ENCODE measurements at regions not wholly inside any gene's neighbourhood (a gene's known extent, or its start where the extent isn't known, plus 50 kb on each side); places are given as distances from the start of the nearest gene placed in this dataset.

- no peak overlapping the region for H4K5ac ChIP-seq (ENCODE audit: low read depth, low read length)
- no peaks in the 10 kb centered on the region for H4K20me1 ChIP-seq (ENCODE audit: insufficient read depth, low read length)
- POLR2A ChIA-PET (ENCODE audit: unreplicated experiment): no interaction called here
- no peaks in the 10 kb centered on the region for H3K9me1 ChIP-seq (ENCODE audit: insufficient read depth, low read length)
- H3K4me2 ChIP-seq (ENCODE audit: low read depth, low read length): no peak overlapping the region
- no peak overlapping the region for H2BK20ac ChIP-seq (ENCODE audit: low read depth, low read length)
- no peaks in the 10 kb centered on the region for H3K36me3 ChIP-seq (ENCODE audit: control insufficient read depth, insufficient read depth, low read length)
- no peak overlapping the region for H3K56ac ChIP-seq (ENCODE audit: extremely low read depth, insufficient read depth, low read length)
- no peaks in the 10 kb centered on the region for H3K79me1 ChIP-seq (ENCODE audit: low read depth in 1 of 2, low read length in 2 of 2)
- ATAC-seq (ENCODE audit: low read depth) (no peak), DNase-seq (no peak)
- H3K23ac ChIP-seq (ENCODE audit: low read depth, low read length): no peak overlapping the region
- no peak overlapping the region for H2BK15ac ChIP-seq (ENCODE audit: low read depth, low read length)
- no peaks in the 10 kb centered on the region for H3K9me3 ChIP-seq (ENCODE audit: control insufficient read depth, insufficient read depth, low read length)
- H3K27ac ChIP-seq (ENCODE audit: insufficient read depth, low read length): no peak overlapping the region
- no peak overlapping the region for H3K14ac ChIP-seq (replicated peaks; ENCODE audit: low read depth, low read length)
- H2BK120ac ChIP-seq (ENCODE audit: low read depth, low read length): no peak overlapping the region
- TF ChIP-seq POLR2A (IDR thresholded peaks at IDR 0.05; ENCODE audit: low read depth, low read length) (no peak), RAD21 (IDR thresholded peaks at IDR 0.05; ENCODE audit: low read length) (no peak), BHLHE40 (IDR thresholded peaks at IDR 0.05; ENCODE audit: low read depth, low read length) (no peak), FOS (IDR thresholded peaks at IDR 0.05; ENCODE audit: low read depth, low read length) (no peak), RCOR1 (IDR thresholded peaks at IDR 0.05; ENCODE audit: insufficient replicate concordance, low read length) (no peak), USF2 (IDR thresholded peaks at IDR 0.05; ENCODE audit: low read depth, low read length) (no peak), MXI1 (IDR thresholded peaks at IDR 0.05; ENCODE audit: borderline replicate concordance, low read depth, low read length) (no peak), CHD1 (IDR thresholded peaks at IDR 0.05; ENCODE audit: low read depth, low read length) (no peak), ELK1 (IDR thresholded peaks at IDR 0.05; ENCODE audit: borderline replicate concordance, low read depth, low read length) (no peak), CEBPB (IDR thresholded peaks at IDR 0.05; ENCODE audit: low read depth, low read length) (no peak), SMC3 (IDR thresholded peaks at IDR 0.05; ENCODE audit: low read depth, low read length) (no peak)
- H3K27me3 ChIP-seq (ENCODE audit: control insufficient read depth, insufficient read depth, low read length): no peaks in the 10 kb centered on the region
- no peak overlapping the region for H4K8ac ChIP-seq (ENCODE audit: low read depth in 2 of 2, low read length in 2 of 2)
- no peak overlapping the region for H3K4ac ChIP-seq (ENCODE audit: low read depth, low read length)
- no peaks in the 10 kb centered on the region for H3K4me1 ChIP-seq (ENCODE audit: control insufficient read depth, insufficient read depth, low read length)
- CTCF ChIA-PET: no interaction called here
- in situ Hi-C loops (cut with MboI; ENCODE audit: low sequenced_read_pairs) (no loop called here), intact Hi-C loops (cut with micrococcal nuclease) (no loop called here), dilution Hi-C loops (cut with HindIII; ENCODE audit: low sequenced_read_pairs, unreplicated experiment) (no loop called here)
- H4K91ac ChIP-seq (ENCODE audit: insufficient read depth, low read depth, low read length): no peak overlapping the region
- no peak overlapping the region for H2AK5ac ChIP-seq (ENCODE audit: low read depth, low read length)
- no TSS peak for BruUV-seq (replicated peaks)
- H2BK5ac ChIP-seq (ENCODE audit: low read depth, low read length, poor library complexity, severe bottlenecking): no peak overlapping the region
- no peak overlapping the region for H3K9ac ChIP-seq (ENCODE audit: low read depth, low read length)
- no peak overlapping the region for H2AK9ac ChIP-seq (replicated peaks; ENCODE audit: low read depth, low read length, poor library complexity)
- H3K18ac ChIP-seq (ENCODE audit: low read depth, low read length): no peak overlapping the region
- H2AFZ ChIP-seq (replicated peaks; ENCODE audit: low read length, poor library complexity): no peak overlapping the region
- H3K4me3 ChIP-seq (ENCODE audit: insufficient read depth, low read depth, low read length): no peak overlapping the region
Observed at GRCh38 chr5:121100931-121101330, 636.8 kb downstream of the PRR16 start.

Measured in IMR-90 (cell line).